Loucy (cell line): ENCODE measurements at regions not wholly inside any gene's neighbourhood (a gene's known extent, or its start where the extent isn't known, plus 50 kb on each side); places are given as distances from the start of the nearest gene placed in this dataset.

Source experiments
- CTCF ChIP-seq: fragments of 200-600 bp; sonication (generic); conservative IDR thresholded peaks from 2 replicates; pipeline ENCODE4 v1.5.1; 2014; ENCODE audit warnings: mild to moderate bottlenecking, antibody characterized with exemption, low read length
- EZH2phosphoT487 ChIP-seq: fragments of 200-600 bp; IDR thresholded peaks from 2 replicates; pipeline ENCODE4 v1.6.1; 2018; ENCODE audit warnings: antibody characterized with exemption, mild to moderate bottlenecking, moderate library complexity, borderline replicate concordance

- TF ChIP-seq CTCF (no peak), EZH2phosphoT487 (no peak)
Measured at GRCh38 chr13:44757671-44758070, 181.5 kb upstream of the TSC22D1 start.
